ENCODE measurements at regions not wholly inside any gene's neighbourhood (a gene's known extent, or its start where the extent isn't known, plus 50 kb on each side); places are given as distances from the start of the nearest gene placed in this dataset.

GRCh38 chr9:36728651-36729520, 156.2 kb downstream of the MELK start:
- peak; percentile 52 for DNase-seq (ENCODE audit: low read depth)

GRCh38 chr9:36729906-36730305, 157.2 kb downstream of the MELK start:
- no peak for DNase-seq (ENCODE audit: low read depth)

GRCh38 chr9:36730414-36730813, 157.7 kb downstream of the MELK start:
- no peak for DNase-seq (ENCODE audit: low read depth)

- DNase-seq (ENCODE audit: low read depth) = no peak
Observed at GRCh38 chr9:36731068-36731956, 158.6 kb downstream of the MELK start.

GRCh38 chr9:36734737-36735136, 162.0 kb downstream of the MELK start:
- DNase-seq (ENCODE audit: low read depth) = no peak

GRCh38 chr9:36736648-36737047, 164.0 kb downstream of the MELK start:
- DNase-seq (ENCODE audit: low read depth) = no peak

- DNase-seq (ENCODE audit: low read depth) = no peak
Observed at GRCh38 chr9:36738318-36738976, 165.8 kb downstream of the MELK start.

GRCh38 chr9:36739373-36740116, 166.8 kb downstream of the MELK start:
- no peak for DNase-seq (ENCODE audit: low read depth)

GRCh38 chr9:36742264-36742663, 169.6 kb downstream of the MELK start:
- DNase-seq (ENCODE audit: low read depth) = no peak

- no peak for DNase-seq (ENCODE audit: low read depth)
Observed at GRCh38 chr9:36744678-36745077, 172.0 kb downstream of the MELK start.

- DNase-seq (ENCODE audit: low read depth) = no peak
Observed at GRCh38 chr9:36745977-36746376, 173.3 kb downstream of the MELK start.

GRCh38 chr9:36746415-36746814, 173.7 kb downstream of the MELK start:
- DNase-seq (ENCODE audit: low read depth) = no peak

- no peak for DNase-seq (ENCODE audit: low read depth)
Observed at GRCh38 chr9:36748322-36748899, 175.7 kb downstream of the MELK start.

- no peak for DNase-seq (ENCODE audit: low read depth)
Observed at GRCh38 chr9:36749461-36749860, 176.8 kb downstream of the MELK start.

GRCh38 chr9:36750630-36751029, 177.9 kb downstream of the MELK start:
- DNase-seq (ENCODE audit: low read depth) = no peak

GRCh38 chr9:36755019-36755418, 182.3 kb downstream of the MELK start:
- DNase-seq (ENCODE audit: low read depth) = no peak

GRCh38 chr9:36759141-36759540, 186.4 kb downstream of the MELK start:
- no peak for DNase-seq (ENCODE audit: low read depth)

- no peak for DNase-seq (ENCODE audit: low read depth)
Observed at GRCh38 chr9:36759976-36760375, 187.3 kb downstream of the MELK start.

- DNase-seq (ENCODE audit: low read depth) = no peak
Observed at GRCh38 chr9:36760667-36761420, 188.1 kb downstream of the MELK start.

- DNase-seq (ENCODE audit: low read depth) = no peak
Observed at GRCh38 chr9:36762958-36763357, 190.3 kb downstream of the MELK start.

- DNase-seq (ENCODE audit: low read depth) = no peak
Observed at GRCh38 chr9:36763778-36764177, 191.1 kb downstream of the MELK start.

Measured in HS-27A (cell line).